ENCODE measurements at regions not wholly inside any gene's neighbourhood (a gene's known extent, or its start where the extent isn't known, plus 50 kb on each side); places are given as distances from the start of the nearest gene placed in this dataset.

DNA sequence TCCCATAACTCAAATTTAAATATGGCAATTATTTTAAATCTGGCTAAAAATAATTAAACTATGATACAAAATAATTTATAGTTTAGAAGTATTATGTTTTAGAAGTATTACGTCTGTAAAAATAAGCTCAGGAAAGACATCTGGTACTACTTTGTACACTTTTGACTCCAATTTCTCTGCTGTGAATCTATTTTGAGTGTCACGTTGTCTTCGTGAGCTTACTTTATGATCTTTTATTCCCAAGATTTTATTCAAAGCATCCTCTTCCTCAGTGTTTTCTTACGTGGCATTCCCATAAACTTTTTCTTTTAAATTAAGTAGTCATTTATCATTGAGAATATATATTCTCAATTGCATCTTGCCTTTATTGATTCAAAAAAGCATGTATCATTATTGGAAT, 223.3 kb upstream of the KCNJ16 start:
- no peak for DNase-seq (ENCODE audit: low spot score)

DNA sequence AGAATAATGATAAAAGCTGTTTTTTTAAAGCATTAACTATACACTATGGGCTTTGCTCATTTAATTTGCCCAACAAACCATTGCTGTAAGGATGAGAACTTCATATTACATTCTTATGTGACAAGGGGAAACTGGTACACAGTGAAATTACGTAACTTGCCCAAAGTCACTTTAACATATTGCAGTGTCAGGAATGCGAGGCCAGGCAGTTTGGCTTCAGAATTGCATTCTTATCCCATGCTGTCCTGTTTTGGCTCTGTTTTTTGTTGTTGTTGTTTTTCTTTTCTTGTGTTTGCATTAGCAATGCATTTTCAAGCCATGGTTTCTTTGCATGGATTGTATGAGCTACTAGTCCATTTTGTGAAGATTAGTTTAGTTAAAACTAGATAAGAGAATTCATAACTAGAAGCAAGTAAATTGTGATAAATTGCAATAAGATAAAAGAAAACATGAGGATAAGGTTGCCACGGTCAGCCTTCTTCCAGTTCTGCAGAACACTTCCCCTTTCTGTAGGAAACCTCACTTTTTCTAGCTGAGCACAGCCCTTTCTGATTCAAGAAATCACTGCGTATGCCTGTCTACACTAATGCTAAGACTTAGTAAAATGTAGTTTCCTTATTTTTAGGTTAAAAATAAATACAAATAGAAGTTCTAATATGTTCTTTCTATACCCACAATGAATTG, 221.3 kb upstream of the KCNJ16 start:
- DNase-seq (ENCODE audit: low spot score) = peak; percentile 25

DNA sequence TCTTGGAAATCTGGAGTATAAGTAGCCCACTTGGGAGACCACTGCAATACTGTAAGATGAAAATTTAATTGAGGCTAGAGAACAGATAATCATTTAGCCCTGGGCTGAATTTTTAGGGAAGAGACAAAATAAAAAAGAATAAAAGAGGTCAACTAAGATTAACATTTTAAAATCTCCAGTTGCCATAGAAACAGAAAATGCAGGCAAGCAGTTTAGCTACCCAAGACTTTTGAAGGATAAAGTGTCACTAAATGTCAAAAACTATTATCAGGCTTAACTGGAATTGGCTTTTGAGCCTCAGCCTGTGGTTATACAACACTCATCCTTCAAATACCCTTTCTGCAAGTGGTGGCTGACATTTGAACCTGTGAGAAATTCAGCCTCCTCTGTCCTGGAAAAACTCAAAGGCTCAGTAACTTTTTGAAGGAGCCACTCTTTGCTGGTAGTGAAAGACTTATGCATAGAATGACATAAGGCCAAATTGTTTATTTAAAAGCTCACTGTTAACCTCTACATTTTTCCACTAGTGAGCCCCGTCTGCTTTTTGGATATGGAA, 220.7 kb upstream of the KCNJ16 start:
- no peak for DNase-seq (ENCODE audit: low spot score)

DNA sequence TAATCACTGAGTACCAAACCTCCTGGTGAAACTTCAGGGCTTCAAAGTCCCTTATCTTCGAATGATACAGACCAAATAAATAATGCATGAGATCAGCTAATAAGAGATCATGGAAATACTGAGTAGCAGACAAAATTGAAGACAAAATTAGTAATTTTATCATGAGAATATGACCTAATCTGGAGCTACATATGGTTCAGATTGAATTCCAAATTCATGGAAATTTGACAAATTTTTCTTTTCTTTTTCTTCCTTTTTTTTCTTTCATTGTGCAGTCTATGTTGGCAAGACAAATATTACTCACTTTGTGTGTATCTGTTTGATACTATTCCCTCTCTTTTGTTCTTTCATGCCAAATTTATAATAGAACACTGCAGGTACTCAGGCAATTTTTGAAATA, 218.1 kb upstream of the KCNJ16 start:
- DNase-seq (ENCODE audit: low spot score) = no peak

GRCh38 chr17:69857412-69857835, 217.6 kb upstream of the KCNJ16 start:
- no peak for DNase-seq (ENCODE audit: low spot score)

GRCh38 chr17:69858460-69858859, 216.6 kb upstream of the KCNJ16 start:
- no peak for DNase-seq (ENCODE audit: low spot score)

DNA sequence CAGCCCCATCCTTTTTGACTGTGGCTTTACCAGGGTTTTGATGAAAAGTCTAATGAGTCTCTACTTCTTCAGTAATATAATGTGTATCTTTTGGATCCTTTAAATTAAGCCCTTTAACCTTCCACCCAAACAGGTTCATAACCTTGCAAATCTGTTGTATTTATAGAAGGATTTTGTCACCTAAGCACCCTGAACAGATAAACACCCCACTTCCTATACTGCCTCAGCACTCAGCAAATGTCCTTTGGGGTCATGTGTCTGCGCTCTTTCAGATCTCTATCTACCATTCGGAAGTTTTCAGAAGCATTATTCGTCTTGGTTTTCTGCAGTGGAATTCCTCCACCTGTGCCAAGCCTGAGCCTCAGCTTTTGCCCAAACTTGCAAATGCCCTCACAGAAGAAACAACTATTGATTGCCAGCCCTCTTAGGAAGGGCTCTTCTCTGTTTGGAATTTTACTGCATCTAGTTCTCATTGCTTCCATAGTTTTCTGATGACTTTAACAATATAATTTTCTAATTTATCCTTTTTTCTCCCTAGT, 214.8 kb upstream of the KCNJ16 start:
- no peak for DNase-seq (ENCODE audit: low spot score)

DNA sequence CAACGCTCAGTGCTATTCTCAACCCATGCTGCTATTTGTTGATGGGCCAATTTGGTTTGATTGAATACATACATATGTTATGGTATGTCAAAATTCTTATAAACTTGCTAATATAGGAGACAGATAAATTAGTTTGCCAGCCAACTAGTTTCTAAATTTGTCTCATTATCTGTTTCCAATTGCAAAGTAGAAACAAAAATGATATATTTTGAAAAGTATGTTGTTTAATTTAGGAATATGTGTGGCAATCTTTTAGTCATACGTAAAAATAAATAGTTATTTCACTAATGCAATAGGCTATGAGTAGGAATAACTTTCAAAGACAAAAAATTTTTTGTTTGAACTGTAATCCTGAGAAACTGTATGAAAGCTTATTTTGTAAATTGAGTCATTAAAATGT, 210.6 kb upstream of the KCNJ16 start:
- no peak for DNase-seq (ENCODE audit: low spot score)

- DNase-seq (ENCODE audit: low spot score) = no peak
These were observed 205.4 kb upstream of the KCNJ16 start for GRCh38 chr17:69869667-69870066.

DNA sequence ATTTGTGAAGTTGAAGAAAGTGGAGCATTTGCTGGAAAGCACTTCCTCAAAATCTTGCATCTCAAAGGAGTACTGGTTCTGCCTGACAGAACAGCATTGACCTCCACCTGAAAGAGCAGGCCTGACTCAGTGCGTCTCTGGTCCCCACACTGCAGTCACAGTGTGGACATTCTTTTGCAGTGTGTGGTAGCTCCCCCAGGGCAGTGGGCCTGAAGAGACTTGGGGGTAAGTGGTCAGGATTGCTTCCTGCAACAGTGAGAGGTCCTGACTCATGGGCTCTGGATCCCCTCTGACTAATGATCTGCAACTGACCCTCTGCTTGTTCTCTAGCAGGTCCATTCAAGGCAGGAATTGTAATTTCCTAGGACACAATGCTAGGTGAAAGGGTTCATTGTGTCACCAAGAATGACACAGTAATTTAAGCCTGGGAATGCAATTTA, 204.9 kb upstream of the KCNJ16 start:
- no peak for DNase-seq (ENCODE audit: low spot score)

GRCh38 chr17:69870751-69871199, 204.2 kb upstream of the KCNJ16 start:
- DNase-seq (ENCODE audit: low spot score) = no peak

GRCh38 chr17:69871318-69871717, 203.7 kb upstream of the KCNJ16 start:
- no peak for DNase-seq (ENCODE audit: low spot score)

DNA sequence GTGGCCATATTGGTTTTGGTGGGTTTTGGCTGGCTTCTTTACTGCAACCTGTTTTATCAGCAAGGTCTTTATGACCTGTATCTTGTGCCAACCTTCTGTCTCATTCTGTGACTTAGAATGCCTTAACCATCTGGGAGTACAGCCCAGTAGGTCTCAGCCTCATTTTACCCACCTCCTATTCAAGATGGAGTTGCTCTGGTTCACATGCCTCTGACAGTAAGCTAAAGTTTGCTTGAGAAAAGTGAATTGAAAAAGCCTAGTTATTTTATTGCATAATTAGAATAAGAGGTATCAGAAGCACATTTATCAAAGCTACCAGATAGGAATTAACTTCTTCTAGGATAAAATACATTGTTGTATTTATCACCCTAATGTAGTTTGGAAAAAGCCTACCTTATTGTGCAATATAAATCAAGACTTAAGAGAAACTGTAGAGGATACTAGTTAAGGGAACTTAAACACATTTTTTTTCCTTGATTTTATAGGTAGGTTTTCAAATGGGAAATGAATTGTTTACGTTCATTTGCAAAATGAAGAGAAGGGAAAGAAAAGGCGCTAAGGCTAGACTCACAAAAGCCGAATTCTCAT, 202.3 kb upstream of the KCNJ16 start:
- DNase-seq (ENCODE audit: low spot score) = no peak

GRCh38 chr17:69874175-69874670, 200.8 kb upstream of the KCNJ16 start:
- no peak for DNase-seq (ENCODE audit: low spot score)

DNA sequence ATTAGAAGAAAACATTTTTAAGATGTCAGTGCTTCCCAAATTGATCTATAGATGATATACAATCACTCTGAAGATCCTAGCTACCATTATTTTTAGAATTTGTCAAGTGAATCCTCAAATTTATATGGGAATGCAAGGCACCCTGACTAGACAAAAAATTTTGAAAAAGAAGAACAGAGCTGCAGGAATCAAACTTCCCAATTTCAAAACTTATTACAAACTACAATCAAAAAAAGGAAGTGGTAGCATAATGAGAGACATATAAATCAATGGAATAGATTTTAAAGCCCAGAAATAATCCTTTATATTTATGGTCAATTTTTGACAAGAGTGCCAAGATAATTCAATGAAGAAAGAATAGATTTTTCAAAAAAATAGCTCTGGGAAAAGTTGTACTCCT, 198.3 kb upstream of the KCNJ16 start:
- no peak for DNase-seq (ENCODE audit: low spot score)

DNA sequence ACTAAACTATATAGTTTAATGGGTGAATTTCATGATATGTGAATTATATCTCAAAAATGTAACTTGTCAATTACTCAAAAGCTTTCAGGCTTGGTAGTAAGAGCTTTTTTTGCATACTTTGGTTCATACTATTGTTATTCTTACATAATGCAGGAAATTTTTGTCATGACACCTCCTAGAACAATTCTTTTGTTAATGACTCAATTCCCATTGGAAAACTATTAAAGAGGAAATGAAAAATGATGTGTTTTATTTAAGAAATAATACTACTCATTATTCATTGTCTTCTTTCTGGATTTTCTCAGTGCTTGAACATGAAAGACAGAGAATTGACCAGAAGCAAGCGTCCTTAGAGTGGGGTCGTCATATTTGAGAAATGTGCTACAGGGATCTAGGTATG, 196.4 kb upstream of the KCNJ16 start:
- DNase-seq (ENCODE audit: low spot score) = no peak

GRCh38 chr17:69879576-69879975, 195.4 kb upstream of the KCNJ16 start:
- DNase-seq (ENCODE audit: low spot score) = no peak

- no peak for DNase-seq (ENCODE audit: low spot score)
These were observed 194.4 kb upstream of the KCNJ16 start for GRCh38 chr17:69880591-69881112.

DNA sequence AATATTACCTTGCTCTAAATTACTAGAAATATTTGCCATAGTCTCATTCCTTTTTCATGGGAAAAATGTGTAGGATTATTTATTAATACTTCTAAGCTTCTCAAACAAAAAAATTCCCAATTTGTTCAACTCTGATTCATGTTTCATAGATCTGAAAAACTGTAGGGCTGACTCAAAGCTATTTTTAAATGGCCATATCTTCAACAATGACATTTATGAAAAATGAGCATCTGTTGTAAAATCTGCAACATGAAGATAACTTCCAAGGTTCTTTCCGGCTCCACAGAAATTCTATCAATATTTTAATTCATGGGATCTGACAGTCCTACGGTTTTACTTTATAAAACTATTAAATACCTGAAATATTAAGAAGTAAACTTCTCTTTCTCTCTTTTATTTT, 192.7 kb upstream of the KCNJ16 start:
- no peak for DNase-seq (ENCODE audit: low spot score)

GRCh38 chr17:69883120-69883519, 191.9 kb upstream of the KCNJ16 start:
- DNase-seq (ENCODE audit: low spot score) = no peak

- DNase-seq (ENCODE audit: low spot score) = no peak
These were observed 190.7 kb upstream of the KCNJ16 start for GRCh38 chr17:69884356-69884755.

DNA sequence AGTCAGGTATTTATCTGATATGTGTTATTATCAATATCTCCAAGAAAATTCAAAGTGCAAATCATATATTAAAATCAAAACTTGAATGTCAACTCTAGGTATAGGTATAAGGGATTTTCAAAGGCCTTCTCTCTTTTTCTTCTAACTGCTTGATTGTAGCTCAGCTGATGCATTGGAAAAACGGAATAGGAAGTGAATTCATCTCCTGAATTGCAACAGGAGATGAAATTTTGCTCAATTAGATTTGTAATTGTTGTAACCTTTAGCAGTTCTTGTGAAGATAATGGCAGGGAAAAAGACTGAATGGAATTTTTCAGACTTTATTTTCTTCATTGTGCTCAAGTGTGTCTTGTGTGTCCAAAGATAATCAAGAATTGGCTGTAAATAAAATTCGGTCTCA, 190.2 kb upstream of the KCNJ16 start:
- DNase-seq (ENCODE audit: low spot score) = no peak

GRCh38 chr17:69898601-69899000, 176.4 kb upstream of the KCNJ16 start:
- DNase-seq (ENCODE audit: low spot score) = no peak
